Vagina (tissue), 2 donors: ENCODE measurements at regions not wholly inside any gene's neighbourhood (a gene's known extent, or its start where the extent isn't known, plus 50 kb on each side); places are given as distances from the start of the nearest gene placed in this dataset.

Experiments used
- DNase-seq, 2 donors: peaks; one replicate each; pipeline ENCODE4 v3.0.0-alpha.2; 2017; ENCODE audit errors: extremely low spot score in 2 of 2
- H3K27ac ChIP-seq: fragments of 200-600 bp; sonication (generic); one replicate; pipeline ENCODE4 v1.5.1; 2019
- H3K27me3 ChIP-seq: fragments of 200-600 bp; sonication (generic); one replicate; pipeline ENCODE4 v1.5.1; 2019
- H3K36me3 ChIP-seq, 2 donors: fragments of 200-600 bp; sonication (generic); one replicate each; pipeline ENCODE4 v1.5.1; 2017 to 2019
- H3K4me1 ChIP-seq: fragments of 200-600 bp; sonication (generic); one replicate; pipeline ENCODE4 v1.5.1; 2019
- H3K4me3 ChIP-seq, 2 donors: fragments of 200-600 bp; sonication (generic); 1 replicate in 1 of 2; 2 replicates in 1 of 2; pipeline ENCODE4 v1.5.1; 2016 to 2019
- H3K9me3 ChIP-seq: fragments of 200-600 bp; sonication (generic); one replicate; pipeline ENCODE4 v1.5.1; 2019
- CTCF ChIP-seq, 3 experiments: fragments of 450-650 bp in 2 of 3; fragments of 200-600 bp in 1 of 3; sonication (generic) in 1 of 3; IDR thresholded peaks; one replicate each; pipeline ENCODE4 v1.5.1; 2017 to 2019; ENCODE audit warnings: antibody characterized with exemption in 3 of 3, mild to moderate bottlenecking in 2 of 3, moderate library complexity in 2 of 3
- POLR2A ChIP-seq, 2 donors: fragments of 450-650 bp; IDR thresholded peaks; one replicate each; pipeline ENCODE4 v1.6.1; 2017; ENCODE audit warnings: antibody characterized with exemption in 2 of 2, mild to moderate bottlenecking in 2 of 2, moderate library complexity in 2 of 2
- POLR2AphosphoS5 ChIP-seq, 2 donors: sonication (generic); formaldehyde crosslinking; IDR thresholded peaks; one replicate each; pipeline ENCODE4 v1.9.0; 2017; ENCODE audit warnings: antibody characterized with exemption in 2 of 2, mild to moderate bottlenecking in 2 of 2, low read depth in 1 of 2; ENCODE audit not compliant: insufficient read depth in 1 of 2
- intact Hi-C: fragments of 100-400 bp; cut with DNase I; formaldehyde crosslinking; loops from one replicate; pipeline ENCODE4 v1.15.1; 2023

GRCh38 chr13:79915114-79915811 is 425.7 kb downstream of the SPRY2 start:
- Histone ChIP-seq H3K9me3 (no peaks in the 10 kb centered on the region), H3K27ac (no peak overlapping the region), H3K36me3 (no peaks in the 10 kb centered on the region), H3K27me3 (no peaks in the 10 kb centered on the region), H3K4me3 (no peak overlapping the region), H3K4me1 (no peaks in the 10 kb centered on the region)
- DNase-seq, result no peak
- intact Hi-C loops, result no loop called here
- no peak for TF ChIP-seq POLR2AphosphoS5 (IDR thresholded peaks at IDR 0.05; ENCODE audit: insufficient read depth in 1 of 2, low read depth in 1 of 2)
- TF ChIP-seq CTCF (IDR thresholded peaks at IDR 0.05), result no peak
- TF ChIP-seq POLR2A (IDR thresholded peaks at IDR 0.05), result no peak

- Histone ChIP-seq H3K4me1 (no peaks in the 10 kb centered on the region), H3K27me3 (no peaks in the 10 kb centered on the region), H3K36me3 (no peaks in the 10 kb centered on the region), H3K4me3 (no peak overlapping the region), H3K9me3 (no peaks in the 10 kb centered on the region), H3K27ac (no peak overlapping the region)
- intact Hi-C loops, result no loop called here
- no peak for TF ChIP-seq POLR2AphosphoS5 (IDR thresholded peaks at IDR 0.05; ENCODE audit: insufficient read depth in 1 of 2, low read depth in 1 of 2)
- TF ChIP-seq CTCF (IDR thresholded peaks at IDR 0.05), result no peak
- no peak for TF ChIP-seq POLR2A (IDR thresholded peaks at IDR 0.05)
- DNase-seq, result no peak
Measured at GRCh38 chr13:79913141-79913827, 427.6 kb downstream of the SPRY2 start.

GRCh38 chr13:79912403-79912802 is 428.5 kb downstream of the SPRY2 start:
- Histone ChIP-seq H3K4me1 (no peaks in the 10 kb centered on the region), H3K27ac (no peak overlapping the region), H3K27me3 (no peaks in the 10 kb centered on the region), H3K36me3 (no peaks in the 10 kb centered on the region), H3K9me3 (no peaks in the 10 kb centered on the region), H3K4me3 (no peak overlapping the region)
- DNase-seq, result no peak
- no peak for TF ChIP-seq CTCF (IDR thresholded peaks at IDR 0.05)
- TF ChIP-seq POLR2A (IDR thresholded peaks at IDR 0.05), result no peak
- TF ChIP-seq POLR2AphosphoS5 (IDR thresholded peaks at IDR 0.05; ENCODE audit: insufficient read depth in 1 of 2, low read depth in 1 of 2), result no peak
- intact Hi-C loops, result no loop called here

- Histone ChIP-seq H3K27me3 (no peaks in the 10 kb centered on the region), H3K4me3 (no peak overlapping the region), H3K27ac (no peak overlapping the region), H3K4me1 (no peaks in the 10 kb centered on the region), H3K36me3 (no peaks in the 10 kb centered on the region), H3K9me3 (no peaks in the 10 kb centered on the region)
- TF ChIP-seq POLR2AphosphoS5 (IDR thresholded peaks at IDR 0.05; ENCODE audit: insufficient read depth in 1 of 2, low read depth in 1 of 2), result no peak
- TF ChIP-seq CTCF (IDR thresholded peaks at IDR 0.05), result no peak
- TF ChIP-seq POLR2A (IDR thresholded peaks at IDR 0.05), result no peak
- intact Hi-C loops, result no loop called here
- no peak for DNase-seq
Measured at GRCh38 chr13:79910875-79911540, 429.9 kb downstream of the SPRY2 start.
